ENCODE measurements at regions not wholly inside any gene's neighbourhood (a gene's known extent, or its start where the extent isn't known, plus 50 kb on each side); places are given as distances from the start of the nearest gene placed in this dataset.
"Not testable (repeated sequence)": the region's sequence is repeated elsewhere in the genome, so short reads cannot be mapped to it uniquely, and the experiment has no call there.

- no peak for DNase-seq
These were observed 190.5 kb upstream of the SOX21 start for GRCh38 chr13:94902722-94903407.

GRCh38 chr13:94901070-94901469 lies 188.7 kb upstream of the SOX21 start:
- DNase-seq: no peak

- no peak for DNase-seq
These were observed 184.5 kb upstream of the SOX21 start for GRCh38 chr13:94896719-94897317.

GRCh38 chr13:94896238-94896637 lies 183.9 kb upstream of the SOX21 start:
- DNase-seq: no peak

GRCh38 chr13:94886191-94886590 lies 173.8 kb upstream of the SOX21 start:
- DNase-seq: no peak

- no peak for DNase-seq
These were observed 168.1 kb upstream of the SOX21 start for GRCh38 chr13:94880463-94880862.

GRCh38 chr13:94878602-94879165 lies 166.3 kb upstream of the SOX21 start:
- DNase-seq: no peak

- DNase-seq: no peak
These were observed 152.1 kb upstream of the SOX21 start for GRCh38 chr13:94864474-94864873.

- no peak for DNase-seq
These were observed 148.6 kb upstream of the SOX21 start for GRCh38 chr13:94860981-94861407.

GRCh38 chr13:94859811-94860210 lies 147.5 kb upstream of the SOX21 start:
- no peak for DNase-seq

- no peak for DNase-seq
These were observed 146.9 kb upstream of the SOX21 start for GRCh38 chr13:94859278-94859691.

- no peak for DNase-seq
These were observed 146.5 kb upstream of the SOX21 start for GRCh38 chr13:94858856-94859255.

- no peak for DNase-seq
These were observed 142.3 kb upstream of the SOX21 start for GRCh38 chr13:94854688-94855087.

GRCh38 chr13:94851576-94851975 lies 139.2 kb upstream of the SOX21 start:
- no peak for DNase-seq

GRCh38 chr13:94849254-94849653 lies 136.9 kb upstream of the SOX21 start:
- DNase-seq: no peak

GRCh38 chr13:94842901-94843300 lies 130.6 kb upstream of the SOX21 start:
- DNase-seq: no peak

GRCh38 chr13:94837056-94837455 lies 124.7 kb upstream of the SOX21 start:
- not testable (repeated sequence) for DNase-seq

GRCh38 chr13:94829837-94830365 lies 117.6 kb upstream of the SOX21 start:
- DNase-seq: no peak

GRCh38 chr13:94829185-94829836 lies 117.0 kb upstream of the SOX21 start:
- DNase-seq: no peak

GRCh38 chr13:94827566-94827965 lies 115.2 kb upstream of the SOX21 start:
- DNase-seq: no peak

GRCh38 chr13:94825507-94825906 lies 113.2 kb upstream of the SOX21 start:
- no peak for DNase-seq

- DNase-seq: no peak
These were observed 112.3 kb upstream of the SOX21 start for GRCh38 chr13:94824601-94825000.

- DNase-seq: no peak
These were observed 110.0 kb upstream of the SOX21 start for GRCh38 chr13:94822356-94822755.

- no peak for DNase-seq
These were observed 103.9 kb upstream of the SOX21 start for GRCh38 chr13:94816256-94816655.
